ENCODE measurements at regions not wholly inside any gene's neighbourhood (a gene's known extent, or its start where the extent isn't known, plus 50 kb on each side); places are given as distances from the start of the nearest gene placed in this dataset.
A peak's percentile ranks its signal among the peaks of the same experiment; 100 is the strongest.
"Not testable (repeated sequence)": the region's sequence is repeated elsewhere in the genome, so short reads cannot be mapped to it uniquely, and the experiment has no call there.

DNA sequence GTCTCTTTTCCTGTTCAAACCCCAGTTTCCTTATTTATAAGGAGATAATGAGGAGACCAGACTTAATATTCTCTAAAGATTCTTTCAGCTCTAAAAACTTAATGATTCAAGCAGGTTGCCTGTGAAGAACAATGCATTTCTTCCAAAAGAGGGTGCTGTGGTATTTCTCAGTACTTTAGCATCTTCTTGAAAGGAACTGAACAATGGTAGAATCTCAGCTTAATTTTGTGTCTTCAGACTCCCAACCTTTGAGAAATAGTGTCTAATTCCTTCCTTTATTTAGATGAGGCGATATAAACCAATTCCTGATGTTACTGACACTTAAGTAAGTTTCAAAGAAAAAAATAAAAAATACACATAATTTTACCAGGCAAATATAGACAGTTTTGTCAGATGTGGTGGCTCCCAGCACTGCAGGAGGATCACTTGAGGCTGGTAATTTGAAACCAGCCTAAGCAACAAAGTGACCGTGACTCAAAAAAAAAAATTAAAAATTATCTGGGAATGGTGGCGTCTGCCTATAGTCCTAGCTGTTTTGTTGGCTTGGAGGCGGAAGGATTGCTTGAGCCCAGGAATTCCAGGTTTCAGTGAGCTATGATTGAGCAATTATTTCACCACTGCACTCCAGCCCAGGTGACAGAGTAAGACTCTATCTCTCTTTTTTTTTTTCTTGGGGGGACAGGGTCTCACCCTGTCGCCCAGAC lies 76.9 kb upstream of the PSMA6 start:
- no peaks in the 10 kb centered on the region for H3K36me3 ChIP-seq
- no peak for DNase-seq
- H3K27me3 ChIP-seq: no peaks in the 10 kb centered on the region
- no peak for FAIRE-seq
- peak in 3 of 4 donors; percentile 52 to 68 (median 57) for ATAC-seq
- no peak overlapping the region for H3K27ac ChIP-seq
- TF ChIP-seq, protein P1, sequence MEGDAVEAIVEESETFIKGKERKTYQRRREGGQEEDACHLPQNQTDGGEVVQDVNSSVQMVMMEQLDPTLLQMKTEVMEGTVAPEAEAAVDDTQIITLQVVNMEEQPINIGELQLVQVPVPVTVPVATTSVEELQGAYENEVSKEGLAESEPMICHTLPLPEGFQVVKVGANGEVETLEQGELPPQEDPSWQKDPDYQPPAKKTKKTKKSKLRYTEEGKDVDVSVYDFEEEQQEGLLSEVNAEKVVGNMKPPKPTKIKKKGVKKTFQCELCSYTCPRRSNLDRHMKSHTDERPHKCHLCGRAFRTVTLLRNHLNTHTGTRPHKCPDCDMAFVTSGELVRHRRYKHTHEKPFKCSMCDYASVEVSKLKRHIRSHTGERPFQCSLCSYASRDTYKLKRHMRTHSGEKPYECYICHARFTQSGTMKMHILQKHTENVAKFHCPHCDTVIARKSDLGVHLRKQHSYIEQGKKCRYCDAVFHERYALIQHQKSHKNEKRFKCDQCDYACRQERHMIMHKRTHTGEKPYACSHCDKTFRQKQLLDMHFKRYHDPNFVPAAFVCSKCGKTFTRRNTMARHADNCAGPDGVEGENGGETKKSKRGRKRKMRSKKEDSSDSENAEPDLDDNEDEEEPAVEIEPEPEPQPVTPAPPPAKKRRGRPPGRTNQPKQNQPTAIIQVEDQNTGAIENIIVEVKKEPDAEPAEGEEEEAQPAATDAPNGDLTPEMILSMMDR (IDR thresholded peaks at IDR 0.05): peak in 1 of 4 donors; percentile 11
- H3K4me1 ChIP-seq: peaks cover 0 to 6% (median 0%) of the 10 kb centered on the region in 3 donors
- H3K4me3 ChIP-seq: no peak overlapping the region
- intact Hi-C loops (cut with DNase I): no loop called here
- 70 to 80% methylated on average over 5 of the region's 5 CpGs for WGBS, 2 donors
- H3K9me3 ChIP-seq: no peaks in the 10 kb centered on the region

DNA sequence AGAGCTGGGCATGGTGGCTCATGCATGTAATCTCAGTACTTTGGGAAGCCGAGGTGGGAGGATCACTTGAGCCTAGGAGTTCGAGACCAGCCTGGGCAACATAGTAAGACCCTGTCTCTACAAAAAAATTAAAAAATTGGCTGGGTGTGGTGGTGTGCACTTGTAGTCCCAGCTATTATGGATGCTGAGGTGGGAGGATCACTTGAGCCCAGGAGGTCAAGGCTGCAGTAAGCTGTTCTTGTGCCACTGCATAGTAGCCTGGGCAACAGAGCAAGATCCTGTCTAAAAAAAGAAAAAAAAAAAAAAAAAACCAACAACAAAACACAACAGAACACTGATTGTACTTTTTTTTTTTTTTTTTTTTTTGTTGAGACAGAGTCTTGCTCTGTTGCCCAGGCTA lies 74.0 kb upstream of the PSMA6 start:
- FAIRE-seq; H3K27ac ChIP-seq; intact Hi-C loops (cut with DNase I); H3K9me3 ChIP-seq; ATAC-seq; H3K4me1 ChIP-seq; H3K4me3 ChIP-seq; H3K36me3 ChIP-seq; DNase-seq; H3K27me3 ChIP-seq: not testable (repeated sequence)
- WGBS, 2 donors: 94 to 96% methylated on average over 2 of the region's 2 CpGs

DNA sequence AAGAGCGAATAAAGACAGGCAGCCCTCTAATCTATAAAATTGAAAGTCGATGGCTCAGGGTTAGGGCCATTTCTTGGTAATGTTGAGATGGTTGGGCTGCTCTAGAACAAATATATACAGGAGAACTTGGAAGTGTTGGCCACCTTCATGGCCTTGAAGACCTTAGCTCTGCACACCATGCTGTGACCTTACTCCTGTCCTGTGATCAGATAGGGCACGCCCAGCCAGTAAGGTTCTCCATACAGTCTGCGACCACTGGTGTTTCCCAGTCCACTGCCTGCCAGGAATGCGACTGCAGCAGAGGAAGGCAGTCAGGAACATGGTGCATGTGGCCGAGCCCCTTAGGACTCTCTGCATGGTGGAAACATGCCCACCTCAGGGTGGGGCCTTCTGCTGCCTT lies 73.2 kb upstream of the PSMA6 start:
- DNase-seq (no peak), ATAC-seq (no peak), FAIRE-seq (no peak)
- Histone ChIP-seq H3K9me3 (no peaks in the 10 kb centered on the region), H3K27me3 (no peaks in the 10 kb centered on the region), H3K4me3 (no peak overlapping the region), H3K27ac (no peak overlapping the region), H3K36me3 (no peaks in the 10 kb centered on the region), H3K4me1 (peaks cover 0 to 3% (median 0%) of the 10 kb centered on the region in 3 donors)
- intact Hi-C loops (cut with DNase I): no loop called here
- TF ChIP-seq, protein P1 (IDR thresholded peaks at IDR 0.05): no peak
- 84 to 91% methylated on average over 6 of the region's 6 CpGs for WGBS, 2 donors

GRCh38 chr14:35220027-35220676 lies 72.0 kb upstream of the PSMA6 start:
- ATAC-seq: no peak

GRCh38 chr14:35220920-35221319 lies 71.3 kb upstream of the PSMA6 start:
- Histone ChIP-seq H3K27me3 (no peaks in the 10 kb centered on the region), H3K36me3 (no peaks in the 10 kb centered on the region), H3K27ac (no peak overlapping the region), H3K9me3 (no peaks in the 10 kb centered on the region), H3K4me1 (no peaks in the 10 kb centered on the region), H3K4me3 (no peak overlapping the region)
- no peak for DNase-seq
- no peak for ATAC-seq
- intact Hi-C loops (cut with DNase I): no loop called here
- FAIRE-seq: no peak
- TF ChIP-seq, protein P1 (IDR thresholded peaks at IDR 0.05): no peak
- WGBS, 2 donors: 97 to 100% methylated on average over 1 of the region's 1 CpG

More at GRCh38 chr14:35220027-35220676, 72.0 kb upstream of the PSMA6 start:
- intact Hi-C loops (cut with DNase I): no loop called here
- TF ChIP-seq, protein P1 (IDR thresholded peaks at IDR 0.05): no peak
- FAIRE-seq (no peak), DNase-seq (no peak)
- WGBS, 2 donors: 64 to 67% methylated on average over 3 of the region's 3 CpGs
- no peaks in the 10 kb centered on the region for H3K9me3 ChIP-seq
- no peaks in the 10 kb centered on the region for H3K4me1 ChIP-seq
- H3K27me3 ChIP-seq: no peaks in the 10 kb centered on the region
- H3K4me3 ChIP-seq: no peak overlapping the region
- no peak overlapping the region for H3K27ac ChIP-seq
- H3K36me3 ChIP-seq: no peaks in the 10 kb centered on the region
